HepG2 (cell line): ENCODE measurements at regions not wholly inside any gene's neighbourhood (a gene's known extent, or its start where the extent isn't known, plus 50 kb on each side); places are given as distances from the start of the nearest gene placed in this dataset.

Experiments used
- ATAC-seq: fragments of 200-7000 bp; cut with Tn5 transposase; 3 replicates; pipeline ENCODE4 v1.9.1; 2020; ENCODE audit warnings: mild to moderate bottlenecking, moderate library complexity
- BruUV-seq: library from RNA; stranded (reverse); fragments of 400-500 nt; replicated peaks from 2 replicates; lab custom pipeline; 2021; lab: Mats Ljungman, UMichigan
- CTCF ChIA-PET: fragments of 300-600 bp; formaldehyde crosslinking; extraction: SDS; loops from one replicate; lab custom pipeline; 2021; ENCODE audit warnings: low total read pairs, inconsistent platforms, low intra/inter-chr PET ratio; lab: Yijun Ruan, JAX
- POLR2A ChIA-PET: fragments of 350-600 bp; sonication (Branson Sonifier 250); formaldehyde crosslinking; loops from one replicate; lab custom pipeline; 2020; ENCODE audit warnings: antibody characterized with exemption, inconsistent platforms; lab: Yijun Ruan, JAX
- DNase-seq: peaks from one replicate; pipeline ENCODE4 v3.0.0-alpha.2; 2015; ENCODE audit warnings: low spot score
- FAIRE-seq: peaks from 3 replicates; lab custom pipeline; 2011; peaks lifted over from hg19 to GRCh38; lab: Jason Lieb, UNC
- H2AFZ ChIP-seq: one replicate; pipeline ENCODE4 v1.6.1; 2011; ENCODE audit warnings: low read length, inconsistent platforms
- H3K27ac ChIP-seq: fragments of 300-600 bp; 3 replicates; pipeline ENCODE4 v1.8.0; 2011; ENCODE audit warnings: mixed run types, mild to moderate bottlenecking, mixed read lengths, low read length, inconsistent platforms; ENCODE audit not compliant: insufficient read depth; ENCODE audit errors: extremely low read length
- H3K27me3 ChIP-seq, 2 experiments: fragments of 200-600 bp in 1 of 2; 2 replicates in 1 of 2; 3 replicates in 1 of 2; pipeline versions ENCODE4 v1.6.0 to v1.8.0; 2011; ENCODE audit warnings: low read length in 2 of 2, mild to moderate bottlenecking in 2 of 2, moderate library complexity in 2 of 2, inconsistent platforms in 1 of 2; ENCODE audit not compliant: insufficient read depth in 2 of 2, control insufficient read depth in 1 of 2
- H3K36me3 ChIP-seq, 2 experiments: fragments of 200-600 bp in 1 of 2; replicated peaks in 1 of 2; 2 replicates in 1 of 2; 3 replicates in 1 of 2; pipeline versions ENCODE4 v1.5.1 to v1.8.0; 2011; ENCODE audit warnings: low read length in 2 of 2, inconsistent platforms in 1 of 2; ENCODE audit not compliant: insufficient read depth in 2 of 2, control insufficient read depth in 1 of 2
- H3K4me1 ChIP-seq: 2 replicates; pipeline ENCODE4 v1.5.1; 2012; ENCODE audit warnings: low read length, inconsistent platforms; ENCODE audit not compliant: insufficient read depth
- H3K4me2 ChIP-seq: 2 replicates; pipeline ENCODE4 v1.6.0; 2011; ENCODE audit warnings: low read depth, low read length, inconsistent platforms
- H3K4me3 ChIP-seq, 3 experiments: fragments of 200-600 bp in 1 of 3; sonication (generic), shearing (Covaris generic) in 1 of 3; replicated peaks in 1 of 3; 2 replicates each; pipeline ENCODE4 v1.5.1; 2011 to 2016; ENCODE audit warnings: low read length in 3 of 3, inconsistent platforms in 2 of 3, low read depth in 2 of 3, mild to moderate bottlenecking in 2 of 3, control low read depth in 1 of 3, mixed read lengths in 1 of 3; ENCODE audit not compliant: insufficient read depth in 1 of 3
- H3K79me2 ChIP-seq: one replicate; pipeline ENCODE4 v1.6.1; 2011; ENCODE audit warnings: low read length, inconsistent platforms; ENCODE audit not compliant: insufficient read depth
- H3K9ac ChIP-seq: 2 replicates; pipeline ENCODE4 v1.6.0; 2011; ENCODE audit warnings: mild to moderate bottlenecking, low read depth, low read length, inconsistent platforms; ENCODE audit not compliant: insufficient read depth
- H3K9me3 ChIP-seq: 2 replicates; pipeline ENCODE4 v1.5.1; 2012; ENCODE audit warnings: mild to moderate bottlenecking, low read length
- H4K20me1 ChIP-seq: 2 replicates; pipeline ENCODE4 v1.6.0; 2011; ENCODE audit warnings: inconsistent platforms, mild to moderate bottlenecking, low read length, moderate library complexity; ENCODE audit not compliant: insufficient read depth
- CBFB ChIP-seq: sonication (generic); formaldehyde crosslinking; IDR thresholded peaks from 2 replicates; pipeline ENCODE4 v1.4.0; 2020; ENCODE audit warnings: missing genetic modification reagents
- CTCF ChIP-seq: sonication (generic); formaldehyde crosslinking; IDR thresholded peaks from 2 replicates; pipeline ENCODE4 v1.5.0; 2020; ENCODE audit warnings: mild to moderate bottlenecking, missing genetic modification reagents, moderate library complexity
- DNMT3B ChIP-seq: conservative IDR thresholded peaks from 2 replicates; pipeline ENCODE4 v1.6.1; 2016; ENCODE audit warnings: missing biosample characterization, control low read depth
- E2F5 ChIP-seq: sonication (generic); formaldehyde crosslinking; conservative IDR thresholded peaks from 2 replicates; pipeline ENCODE4 v1.4.0; 2020; ENCODE audit warnings: missing genetic modification reagents
- GLMP ChIP-seq: sonication (generic); formaldehyde crosslinking; IDR thresholded peaks from 2 replicates; pipeline ENCODE4 v1.9.0; 2021; ENCODE audit warnings: missing genetic modification reagents, mild to moderate bottlenecking, borderline replicate concordance
- HES4 ChIP-seq: sonication (generic); formaldehyde crosslinking; IDR thresholded peaks from 2 replicates; pipeline ENCODE4 v1.9.0; 2021; ENCODE audit warnings: mild to moderate bottlenecking, missing genetic modification reagents, borderline replicate concordance
- HNRNPL ChIP-seq: fragments of 200-400 bp; formaldehyde crosslinking; IDR thresholded peaks from 2 replicates; pipeline ENCODE4 v1.6.1; 2017; ENCODE audit warnings: mild to moderate bottlenecking, low read depth, low read length
- MEIS2 ChIP-seq: sonication (generic); formaldehyde crosslinking; IDR thresholded peaks from 2 replicates; pipeline ENCODE4 v1.9.0; 2021; ENCODE audit warnings: mild to moderate bottlenecking, missing genetic modification reagents
- SOX6 ChIP-seq, 2 experiments: fragments of 450-650 bp in 1 of 2; sonication (generic) in 1 of 2; formaldehyde crosslinking in 1 of 2; IDR thresholded peaks; 2 replicates each; pipeline versions ENCODE4 v1.4.0 to v1.6.1; 2017 to 2020; ENCODE audit warnings: antibody characterized with exemption in 1 of 2, mild to moderate bottlenecking in 1 of 2, missing genetic modification reagents in 1 of 2
- ZNF234 ChIP-seq: sonication (generic); formaldehyde crosslinking; conservative IDR thresholded peaks from 2 replicates; pipeline ENCODE4 v1.5.1; 2020; ENCODE audit warnings: mild to moderate bottlenecking, missing genetic modification reagents
- ZNF468 ChIP-seq: sonication (generic); formaldehyde crosslinking; IDR thresholded peaks from 2 replicates; pipeline ENCODE4 v1.8.0; 2022; ENCODE audit warnings: mild to moderate bottlenecking, moderate library complexity, missing genetic modification reagents
- ZNF558 ChIP-seq: sonication (generic); formaldehyde crosslinking; IDR thresholded peaks from 2 replicates; pipeline ENCODE4 v1.9.0; 2022; ENCODE audit warnings: mild to moderate bottlenecking, missing genetic modification reagents, borderline replicate concordance
- WGBS: methylation state at CpG from one replicate; pipeline ENCODE4 v1.1.6; 2017; ENCODE audit warnings: low lambda C conversion rate; 5-methylcytosine and 5-hydroxymethylcytosine counted together
- in situ Hi-C: cut with HindIII; loops from 2 replicates; pipeline ENCODE4 v1.10.0; 2017; ENCODE audit warnings: low pct_unique_long_range_greater_than_20kb; ENCODE audit not compliant: extremely low pct_ligation_motif_present
- intact Hi-C: fragments of 100-400 bp; cut with micrococcal nuclease; formaldehyde crosslinking; loops from one replicate; pipeline ENCODE4 v1.10.0; 2022; ENCODE audit not compliant: unreplicated experiment
- TF ChIP-seq, protein P1 (sequence below): IDR thresholded peaks from 2 replicates; pipeline ENCODE4 v1.6.1; 2016

DNA sequence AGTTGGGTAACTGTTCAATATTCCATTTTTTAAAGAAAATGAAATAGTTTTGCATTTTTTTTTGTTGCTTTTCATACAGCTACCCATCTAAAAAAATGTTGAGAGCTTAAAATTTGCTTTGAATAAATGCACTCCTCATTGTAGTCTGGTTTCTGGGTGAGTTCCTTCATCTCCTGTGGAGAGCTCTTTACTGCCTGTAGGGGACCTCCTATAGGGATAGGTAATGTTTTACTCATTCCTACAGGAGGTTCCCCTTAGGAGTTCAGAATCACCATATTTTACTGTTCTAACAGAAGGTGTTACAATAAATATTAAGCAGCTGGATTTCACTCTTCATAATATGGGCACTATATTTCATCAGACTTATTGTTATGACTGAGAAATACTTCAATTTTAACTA lies 947.3 kb upstream of the CRIM1 start:
- Histone ChIP-seq H3K27me3 (no peaks in the 10 kb centered on the region), H3K4me1 (no peaks in the 10 kb centered on the region), H3K4me2 (no peak overlapping the region), H3K79me2 (no peaks in the 10 kb centered on the region), H3K9me3 (no peaks in the 10 kb centered on the region), H4K20me1 (no peaks in the 10 kb centered on the region), H3K4me3 (no peak overlapping the region), H3K9ac (no peak overlapping the region), H3K27ac (no peak overlapping the region), H2AFZ (no peak overlapping the region), H3K36me3 (no peaks in the 10 kb centered on the region)
- intact Hi-C loops (no loop called here), in situ Hi-C loops (no loop called here)
- TF ChIP-seq HNRNPL, result no peak
- no peak for TF ChIP-seq ZNF558 (CRISPR knock-in tag)
- ATAC-seq (no peak), FAIRE-seq (no peak), DNase-seq (no peak)
- ChIA-PET CTCF (interaction anchor here (3.2 kb wide), 1 partner anchor 1311 kb away, joined by 26 read pairs; no protein-coding TSS in a partner anchor), POLR2A (no interaction called here)
- no TSS peak for BruUV-seq

DNA sequence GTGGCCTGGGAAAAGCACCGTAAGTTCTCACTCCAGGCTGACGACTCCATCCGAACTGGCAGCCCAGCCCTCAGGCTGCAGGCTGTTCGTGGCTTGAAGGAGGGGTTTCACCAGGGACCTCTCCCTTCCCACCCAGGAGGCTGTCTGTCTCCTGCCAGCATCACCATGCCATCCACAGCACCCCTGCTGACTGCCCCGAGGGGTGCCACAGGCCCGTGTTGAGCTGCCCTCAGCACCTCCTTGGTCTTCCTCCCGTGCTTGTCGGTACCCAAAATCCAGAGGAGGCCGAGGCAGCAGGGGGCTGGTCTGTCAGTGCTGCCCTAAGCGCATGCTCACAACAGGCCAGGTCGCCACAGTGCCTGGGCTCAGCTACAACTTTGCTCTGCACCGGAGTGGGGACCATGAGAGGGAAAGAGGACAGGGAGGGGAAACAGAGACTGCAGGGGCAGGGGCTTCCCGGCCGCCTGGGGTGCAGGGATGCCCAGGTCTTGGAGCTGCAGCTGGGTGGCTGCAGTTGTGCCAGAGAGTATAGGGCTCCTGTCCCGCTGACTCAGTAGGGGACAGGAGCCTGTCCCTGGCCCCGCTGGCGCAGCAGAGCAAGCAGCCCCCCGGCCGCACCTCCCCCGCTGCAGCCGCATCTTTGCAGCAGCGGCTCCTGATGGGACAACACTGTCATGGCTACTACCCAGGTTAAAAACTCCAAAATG lies 963.7 kb upstream of the CRIM1 start:
- in situ Hi-C loops, result no loop called here
- DNase-seq, result no peak
- intact Hi-C loops, result no loop called here
- no peaks in the 10 kb centered on the region for H3K36me3 ChIP-seq
- WGBS, result 38% methylated on average over 18 of the region's 22 CpGs
- H3K9me3 ChIP-seq, result no peaks in the 10 kb centered on the region
- ATAC-seq, result peak; percentile 46; the same call in 2 of the 3 replicates
- no peaks in the 10 kb centered on the region for H3K79me2 ChIP-seq
- H3K27me3 ChIP-seq, result peaks cover 0 to 4% of the 10 kb centered on the region in 2 experiments; a peak in 2 of 5 replicates
- no peak overlapping the region for H3K9ac ChIP-seq
- H2AFZ ChIP-seq, result no peak overlapping the region
- no peak overlapping the region for H3K4me3 ChIP-seq
- ChIA-PET CTCF (no interaction called here), POLR2A (no interaction called here)
- H3K4me1 ChIP-seq, result no peaks in the 10 kb centered on the region
- FAIRE-seq, result no peak
- no TSS peak for BruUV-seq
- H4K20me1 ChIP-seq, result no peaks in the 10 kb centered on the region
- H3K4me2 ChIP-seq, result no peak overlapping the region
- no peak overlapping the region for H3K27ac ChIP-seq
- no peak for TF ChIP-seq CTCF (CRISPR knock-in tag)
- TF ChIP-seq, protein P1, sequence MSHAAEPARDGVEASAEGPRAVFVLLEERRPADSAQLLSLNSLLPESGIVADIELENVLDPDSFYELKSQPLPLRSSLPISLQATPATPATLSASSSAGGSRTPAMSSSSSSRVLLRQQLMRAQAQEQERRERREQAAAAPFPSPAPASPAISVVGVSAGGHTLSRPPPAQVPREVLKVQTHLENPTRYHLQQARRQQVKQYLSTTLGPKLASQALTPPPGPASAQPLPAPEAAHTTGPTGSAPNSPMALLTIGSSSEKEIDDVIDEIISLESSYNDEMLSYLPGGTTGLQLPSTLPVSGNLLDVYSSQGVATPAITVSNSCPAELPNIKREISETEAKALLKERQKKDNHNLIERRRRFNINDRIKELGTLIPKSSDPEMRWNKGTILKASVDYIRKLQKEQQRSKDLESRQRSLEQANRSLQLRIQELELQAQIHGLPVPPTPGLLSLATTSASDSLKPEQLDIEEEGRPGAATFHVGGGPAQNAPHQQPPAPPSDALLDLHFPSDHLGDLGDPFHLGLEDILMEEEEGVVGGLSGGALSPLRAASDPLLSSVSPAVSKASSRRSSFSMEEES (CRISPR knock-in tag), result no peak
- TF ChIP-seq GLMP (CRISPR knock-in tag), result no peak
- no peak for TF ChIP-seq MEIS2
- no peak for TF ChIP-seq HES4
- TF ChIP-seq ZNF234, result no peak
- TF ChIP-seq ZNF468 (CRISPR knock-in tag), result no peak
- no peak for TF ChIP-seq E2F5
- no peak for TF ChIP-seq CBFB (CRISPR knock-in tag)
- no peak for TF ChIP-seq SOX6 (IDR thresholded peaks at IDR 0.05)
- no peak for TF ChIP-seq SOX6 (CRISPR knock-in tag; IDR thresholded peaks at IDR 0.05)
- TF ChIP-seq DNMT3B (CRISPR knock-in tag), result no peak
